WI38 (cell line): ENCODE measurements at regions not wholly inside any gene's neighbourhood (a gene's known extent, or its start where the extent isn't known, plus 50 kb on each side); places are given as distances from the start of the nearest gene placed in this dataset.

Experiments
- H3K4me3 ChIP-seq: 2 replicates; pipeline ENCODE4 v1.5.1; 2011; ENCODE audit warnings: low read depth, mild to moderate bottlenecking, control low read depth, low read length
- TF ChIP-seq, protein P1 (sequence below): IDR thresholded peaks from 2 replicates; pipeline ENCODE4 v1.5.1; 2012; ENCODE audit warnings: low read depth, mild to moderate bottlenecking, control low read depth, low read length

DNA sequence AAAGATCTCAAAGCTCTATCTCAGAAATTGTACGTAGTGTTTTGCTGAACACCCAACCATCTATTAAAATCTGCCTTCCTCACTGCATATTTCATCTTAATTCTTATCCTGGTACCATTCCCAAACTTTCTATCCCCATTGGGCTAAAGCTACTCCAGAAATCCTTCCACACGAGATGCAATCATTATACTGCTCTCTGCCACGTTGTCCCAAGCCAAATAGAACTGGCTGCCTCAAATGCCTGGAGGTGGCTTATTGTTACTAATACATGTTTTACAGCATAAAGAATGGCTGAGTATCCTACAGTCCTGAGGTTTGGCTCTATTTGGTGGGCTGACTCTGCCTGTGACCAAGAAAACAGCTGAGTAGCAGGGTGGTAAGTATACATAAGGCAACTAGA is 306.0 kb upstream of the ACVR2A start:
- TF ChIP-seq, protein P1, sequence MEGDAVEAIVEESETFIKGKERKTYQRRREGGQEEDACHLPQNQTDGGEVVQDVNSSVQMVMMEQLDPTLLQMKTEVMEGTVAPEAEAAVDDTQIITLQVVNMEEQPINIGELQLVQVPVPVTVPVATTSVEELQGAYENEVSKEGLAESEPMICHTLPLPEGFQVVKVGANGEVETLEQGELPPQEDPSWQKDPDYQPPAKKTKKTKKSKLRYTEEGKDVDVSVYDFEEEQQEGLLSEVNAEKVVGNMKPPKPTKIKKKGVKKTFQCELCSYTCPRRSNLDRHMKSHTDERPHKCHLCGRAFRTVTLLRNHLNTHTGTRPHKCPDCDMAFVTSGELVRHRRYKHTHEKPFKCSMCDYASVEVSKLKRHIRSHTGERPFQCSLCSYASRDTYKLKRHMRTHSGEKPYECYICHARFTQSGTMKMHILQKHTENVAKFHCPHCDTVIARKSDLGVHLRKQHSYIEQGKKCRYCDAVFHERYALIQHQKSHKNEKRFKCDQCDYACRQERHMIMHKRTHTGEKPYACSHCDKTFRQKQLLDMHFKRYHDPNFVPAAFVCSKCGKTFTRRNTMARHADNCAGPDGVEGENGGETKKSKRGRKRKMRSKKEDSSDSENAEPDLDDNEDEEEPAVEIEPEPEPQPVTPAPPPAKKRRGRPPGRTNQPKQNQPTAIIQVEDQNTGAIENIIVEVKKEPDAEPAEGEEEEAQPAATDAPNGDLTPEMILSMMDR, result no peak
- no peak overlapping the region for H3K4me3 ChIP-seq

DNA sequence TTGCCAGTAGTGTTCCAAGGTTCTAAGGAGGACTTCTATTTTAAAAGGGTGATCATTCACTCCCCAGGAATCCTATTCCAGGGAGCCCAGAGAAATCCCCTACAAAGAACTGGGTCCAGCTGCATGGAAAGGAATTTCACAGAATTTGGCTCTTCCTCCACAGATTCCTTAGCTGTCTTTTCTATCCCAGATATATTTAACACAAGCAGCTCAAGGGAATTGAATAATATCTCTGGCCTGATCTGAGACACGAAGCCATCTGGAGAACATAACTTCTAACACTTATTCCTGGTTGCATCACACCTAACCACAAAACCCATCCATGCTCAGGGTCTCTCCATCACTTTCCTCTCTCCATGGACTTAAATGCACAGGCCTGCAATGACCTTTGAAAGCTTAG is 306.7 kb upstream of the ACVR2A start:
- TF ChIP-seq, protein P1, result no peak
- H3K4me3 ChIP-seq, result no peak overlapping the region

DNA sequence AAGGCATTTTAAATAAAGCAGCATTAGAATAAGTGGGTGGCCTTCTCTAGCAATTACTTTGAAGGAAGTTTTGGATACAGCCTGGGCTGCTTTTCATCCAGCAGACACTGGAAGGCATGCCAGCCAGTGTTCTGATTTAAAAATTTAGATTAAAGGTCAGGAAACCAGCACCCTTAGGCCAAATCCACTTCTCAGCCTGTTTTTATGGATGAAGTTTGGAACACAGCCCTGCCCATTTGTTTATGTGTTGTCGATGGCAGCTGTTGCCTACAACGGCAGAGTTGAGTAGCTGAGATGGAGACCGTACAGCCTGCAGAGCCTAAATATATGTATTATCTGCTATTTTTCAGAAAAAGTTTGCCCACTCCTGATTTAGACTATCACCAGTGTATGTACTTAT is 313.6 kb upstream of the ACVR2A start:
- TF ChIP-seq, protein P1, result no peak
- no peak overlapping the region for H3K4me3 ChIP-seq

DNA sequence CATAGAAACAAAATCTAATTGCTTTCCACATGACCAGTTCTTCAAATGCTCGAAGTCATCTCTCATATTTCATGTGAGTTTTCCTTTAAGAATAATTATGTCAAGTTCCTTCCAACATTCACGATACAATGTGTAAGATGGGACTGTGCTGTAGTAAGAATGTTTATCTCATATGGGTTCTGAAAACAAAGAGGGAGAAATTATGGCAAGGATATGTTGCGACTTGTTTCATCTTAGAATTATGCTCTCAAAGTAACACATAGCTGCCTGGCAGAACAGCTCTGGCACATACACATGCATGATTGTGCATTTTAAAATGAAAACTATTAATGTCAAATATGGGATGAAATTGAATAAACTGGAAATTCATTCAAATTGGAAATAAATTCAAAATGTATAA is 314.8 kb upstream of the ACVR2A start:
- TF ChIP-seq, protein P1, result no peak
- H3K4me3 ChIP-seq, result no peak overlapping the region

DNA sequence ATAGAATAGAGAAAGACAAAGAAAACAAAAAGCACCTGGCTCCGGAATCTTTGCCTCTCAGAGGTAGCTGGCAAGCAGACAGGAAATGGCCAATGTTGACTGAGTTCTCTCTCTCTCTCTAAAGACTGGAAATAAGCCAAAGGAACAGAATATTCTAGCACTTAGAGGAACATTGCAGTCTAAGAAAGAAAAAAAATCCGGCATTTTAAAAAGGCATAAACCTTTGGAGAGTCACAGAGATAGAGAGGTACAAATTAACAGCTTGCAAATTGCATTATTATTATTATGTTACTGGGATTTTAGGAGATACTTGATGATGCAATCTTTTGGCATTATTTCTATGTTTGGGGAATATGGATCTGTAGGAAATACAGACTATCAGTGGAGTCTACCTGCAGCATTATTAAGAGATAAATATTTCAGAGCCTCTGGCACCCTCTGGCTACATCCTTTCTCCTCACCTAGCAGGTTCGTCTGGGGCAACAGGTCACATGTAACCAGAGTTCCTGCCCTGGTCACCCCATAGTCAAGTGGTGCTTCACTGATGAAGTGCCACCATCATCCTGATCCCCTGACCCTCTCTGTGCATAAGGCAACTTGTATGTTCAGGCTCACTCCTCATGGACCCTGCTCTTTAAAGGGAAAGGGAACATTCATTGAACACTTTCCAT is 318.9 kb upstream of the ACVR2A start:
- TF ChIP-seq, protein P1, result no peak
- H3K4me3 ChIP-seq, result no peak overlapping the region

DNA sequence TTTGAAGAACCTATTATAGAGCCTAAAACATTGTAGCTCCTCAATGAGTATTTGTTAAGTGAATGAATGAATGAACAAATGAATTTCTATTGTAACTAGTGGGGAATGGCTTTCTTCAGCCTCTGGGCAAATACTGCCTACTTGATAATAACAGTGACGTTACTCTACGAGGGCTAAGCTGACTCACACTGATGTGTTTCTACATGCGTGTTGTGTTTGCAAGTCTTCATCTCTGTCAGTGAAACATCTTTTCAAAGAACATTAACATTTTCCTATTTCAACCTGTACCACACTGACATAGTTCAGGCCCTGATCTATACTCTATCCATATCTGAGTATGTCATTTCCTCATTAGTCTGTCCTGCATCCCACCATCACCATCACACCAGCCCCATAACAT is 319.9 kb upstream of the ACVR2A start:
- TF ChIP-seq, protein P1, result no peak
- no peak overlapping the region for H3K4me3 ChIP-seq

DNA sequence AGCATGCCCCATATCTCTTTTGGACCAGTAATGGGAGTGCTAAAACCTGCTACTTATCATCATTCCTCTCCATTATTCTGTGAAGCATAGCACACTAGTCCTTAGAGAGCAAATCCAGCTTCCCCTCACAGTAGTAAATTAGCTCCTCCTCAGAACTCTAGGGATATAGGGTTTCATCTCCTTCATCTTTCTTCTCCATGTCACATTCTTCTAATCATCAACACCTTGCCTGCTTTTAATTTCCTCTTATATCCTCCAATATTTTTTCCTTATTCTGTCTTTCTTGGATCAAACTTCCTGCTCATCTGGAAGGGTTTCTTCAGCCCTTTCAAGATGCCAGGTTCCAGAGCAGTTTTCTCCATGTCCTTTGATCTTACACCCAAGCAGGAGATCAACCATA is 321.4 kb upstream of the ACVR2A start:
- TF ChIP-seq, protein P1, result no peak
- no peak overlapping the region for H3K4me3 ChIP-seq
